IMR-90 (cell line): ENCODE measurements at regions not wholly inside any gene's neighbourhood (a gene's known extent, or its start where the extent isn't known, plus 50 kb on each side); places are given as distances from the start of the nearest gene placed in this dataset.

Experiments used
- ATAC-seq: fragments of 200-7000 bp; cut with Tn5 transposase; 2 replicates; pipeline ENCODE4 v1.9.1; 2020; ENCODE audit warnings: low read depth, mild to moderate bottlenecking, moderate library complexity
- BruUV-seq: library from RNA; stranded (reverse); fragments of 400-500 nt; replicated peaks from 2 replicates; lab custom pipeline; 2021; lab: Mats Ljungman, UMichigan
- CTCF ChIA-PET: fragments of 300-600 bp; formaldehyde crosslinking; extraction: SDS; loops from one replicate; lab custom pipeline; 2021; ENCODE audit warnings: antibody characterized with exemption; lab: Yijun Ruan, JAX
- POLR2A ChIA-PET: fragments of 300-600 bp; sonication (Branson Sonifier 250); formaldehyde crosslinking; loops from one replicate; lab custom pipeline; 2022; ENCODE audit warnings: antibody characterized with exemption; ENCODE audit not compliant: unreplicated experiment; lab: Charles Lee
- DNase-seq: peaks from one replicate; pipeline ENCODE4 v3.0.0; 2013
- H2AFZ ChIP-seq: replicated peaks from 2 replicates; pipeline ENCODE3; 2013; ENCODE audit warnings: low read length, mild to moderate bottlenecking; ENCODE audit not compliant: poor library complexity
- H2AK5ac ChIP-seq: 2 replicates; pipeline ENCODE4 v1.6.1; 2013; ENCODE audit warnings: low read depth, low read length, inconsistent platforms
- H2AK9ac ChIP-seq: replicated peaks from 2 replicates; pipeline ENCODE3; 2013; ENCODE audit warnings: mild to moderate bottlenecking, low read depth, low read length, moderate library complexity; ENCODE audit not compliant: poor library complexity
- H2BK120ac ChIP-seq: 2 replicates; pipeline ENCODE4 v1.6.1; 2013; ENCODE audit warnings: low read depth, low read length, inconsistent platforms
- H2BK15ac ChIP-seq: 3 replicates; pipeline ENCODE4 v1.6.1; 2013; ENCODE audit warnings: low read depth, low read length, inconsistent platforms
- H2BK20ac ChIP-seq: 2 replicates; pipeline ENCODE4 v1.6.1; 2013; ENCODE audit warnings: low read depth, mild to moderate bottlenecking, inconsistent platforms, low read length, moderate library complexity
- H2BK5ac ChIP-seq: 2 replicates; pipeline ENCODE4 v1.6.1; 2013; ENCODE audit warnings: mild to moderate bottlenecking, low read depth, low read length, inconsistent platforms; ENCODE audit not compliant: poor library complexity, severe bottlenecking
- H3K14ac ChIP-seq: replicated peaks from 2 replicates; pipeline ENCODE4 v1.6.1; 2013; ENCODE audit warnings: low read depth, low read length, inconsistent platforms
- H3K18ac ChIP-seq: 2 replicates; pipeline ENCODE4 v1.6.1; 2013; ENCODE audit warnings: low read depth, low read length, control low read depth
- H3K23ac ChIP-seq: 2 replicates; pipeline ENCODE4 v1.6.1; 2013; ENCODE audit warnings: low read depth, low read length, inconsistent platforms
- H3K27ac ChIP-seq: 2 replicates; pipeline ENCODE4 v1.5.1; 2013; ENCODE audit warnings: mild to moderate bottlenecking, control low read depth, low read length; ENCODE audit not compliant: insufficient read depth
- H3K27me3 ChIP-seq: 2 replicates; pipeline ENCODE4 v1.6.1; 2013; ENCODE audit warnings: low read length; ENCODE audit not compliant: control insufficient read depth, insufficient read depth
- H3K36me3 ChIP-seq: 2 replicates; pipeline ENCODE4 v1.6.1; 2013; ENCODE audit warnings: low read length, mixed read lengths; ENCODE audit not compliant: control insufficient read depth, insufficient read depth
- H3K4ac ChIP-seq: 2 replicates; pipeline ENCODE4 v1.6.1; 2013; ENCODE audit warnings: low read depth, low read length, inconsistent platforms
- H3K4me1 ChIP-seq: 2 replicates; pipeline ENCODE4 v1.6.1; 2013; ENCODE audit warnings: low read length, mixed read lengths; ENCODE audit not compliant: control insufficient read depth, insufficient read depth
- H3K4me2 ChIP-seq: 2 replicates; pipeline ENCODE4 v1.6.1; 2013; ENCODE audit warnings: low read depth, mild to moderate bottlenecking, control low read depth, low read length, moderate library complexity
- H3K4me3 ChIP-seq: 2 replicates; pipeline ENCODE4 v1.5.1; 2013; ENCODE audit warnings: low read depth, mild to moderate bottlenecking, control low read depth, low read length, moderate library complexity; ENCODE audit not compliant: insufficient read depth
- H3K56ac ChIP-seq: 2 replicates; pipeline ENCODE4 v1.6.1; 2013; ENCODE audit warnings: low read length, inconsistent platforms; ENCODE audit not compliant: insufficient read depth; ENCODE audit errors: extremely low read depth
- H3K79me1 ChIP-seq, 2 experiments: 2 replicates each; pipeline ENCODE4 v1.6.1; 2013; ENCODE audit warnings: low read length in 2 of 2, inconsistent platforms in 1 of 2, low read depth in 1 of 2
- H3K9ac ChIP-seq: 2 replicates; pipeline ENCODE4 v1.6.1; 2013; ENCODE audit warnings: low read depth, low read length, control low read depth
- H3K9me1 ChIP-seq: 2 replicates; pipeline ENCODE4 v1.6.1; 2013; ENCODE audit warnings: low read length, inconsistent platforms; ENCODE audit not compliant: insufficient read depth
- H3K9me3 ChIP-seq: 2 replicates; pipeline ENCODE4 v1.6.1; 2013; ENCODE audit warnings: low read length; ENCODE audit not compliant: control insufficient read depth, insufficient read depth
- H4K20me1 ChIP-seq: 2 replicates; pipeline ENCODE4 v1.6.1; 2013; ENCODE audit warnings: low read length, inconsistent platforms; ENCODE audit not compliant: insufficient read depth
- H4K5ac ChIP-seq: 2 replicates; pipeline ENCODE4 v1.6.1; 2013; ENCODE audit warnings: mild to moderate bottlenecking, low read depth, low read length, control low read depth
- H4K8ac ChIP-seq, 2 experiments: 2 replicates each; pipeline ENCODE4 v1.6.1; 2013; ENCODE audit warnings: low read depth in 2 of 2, low read length in 2 of 2, control low read depth in 1 of 2, inconsistent platforms in 1 of 2
- H4K91ac ChIP-seq: 2 replicates; pipeline ENCODE4 v1.6.1; 2013; ENCODE audit warnings: low read depth, low read length, inconsistent platforms; ENCODE audit not compliant: insufficient read depth
- BHLHE40 ChIP-seq: fragments of 150-350 bp; IDR thresholded peaks from 2 replicates; pipeline ENCODE4 v1.6.1; 2016; ENCODE audit warnings: mild to moderate bottlenecking, low read depth, low read length
- CEBPB ChIP-seq: IDR thresholded peaks from 2 replicates; pipeline ENCODE4 v1.6.1; 2012; ENCODE audit warnings: low read depth, low read length, improper control_type of control experiment
- CHD1 ChIP-seq: IDR thresholded peaks from 2 replicates; pipeline ENCODE4 v1.6.1; 2012; ENCODE audit warnings: low read depth, low read length, improper control_type of control experiment
- FOS ChIP-seq: fragments of 150-350 bp; IDR thresholded peaks from 2 replicates; pipeline ENCODE4 v1.6.1; 2016; ENCODE audit warnings: low read depth, low read length
- MAFK ChIP-seq: IDR thresholded peaks from 2 replicates; pipeline ENCODE4 v1.6.1; 2012; ENCODE audit warnings: low read depth, low read length, improper control_type of control experiment
- MAZ ChIP-seq: IDR thresholded peaks from 2 replicates; pipeline ENCODE4 v1.6.1; 2012; ENCODE audit warnings: low read depth, mild to moderate bottlenecking, low read length, improper control_type of control experiment, moderate library complexity, borderline replicate concordance
- MXI1 ChIP-seq: IDR thresholded peaks from 2 replicates; pipeline ENCODE4 v1.6.1; 2012; ENCODE audit warnings: low read depth, mild to moderate bottlenecking, low read length, moderate library complexity, borderline replicate concordance
- NFE2L2 ChIP-seq: fragments of 150-350 bp; IDR thresholded peaks from 2 replicates; pipeline ENCODE4 v1.6.1; 2016; ENCODE audit warnings: low read depth, mild to moderate bottlenecking, low read length
- POLR2A ChIP-seq: IDR thresholded peaks from 2 replicates; pipeline ENCODE4 v1.6.1; 2012; ENCODE audit warnings: mild to moderate bottlenecking, low read depth, low read length
- RAD21 ChIP-seq: IDR thresholded peaks from 2 replicates; pipeline ENCODE4 v1.6.1; 2012; ENCODE audit warnings: low read length, improper control_type of control experiment
- RCOR1 ChIP-seq: IDR thresholded peaks from 2 replicates; pipeline ENCODE4 v1.6.1; 2012; ENCODE audit warnings: mild to moderate bottlenecking, low read length, improper control_type of control experiment; ENCODE audit not compliant: insufficient replicate concordance
- RFX5 ChIP-seq: IDR thresholded peaks from 2 replicates; pipeline ENCODE4 v1.8.0; 2012; ENCODE audit warnings: low read depth, mild to moderate bottlenecking, low read length, moderate library complexity
- SMC3 ChIP-seq: fragments of 150-350 bp; IDR thresholded peaks from 2 replicates; pipeline ENCODE4 v1.6.1; 2016; ENCODE audit warnings: low read depth, mild to moderate bottlenecking, antibody characterized with exemption, low read length, moderate library complexity
- USF2 ChIP-seq: fragments of 150-350 bp; IDR thresholded peaks from 2 replicates; pipeline ENCODE4 v1.6.1; 2017; ENCODE audit warnings: mild to moderate bottlenecking, antibody characterized with exemption, low read length, low read depth
- WGBS, 2 experiments: methylation state at CpG; one replicate each; pipeline versions ENCODE4 v1.1.5 to v1.1.7; 2013; ENCODE audit warnings: missing lambda C conversion rate in 2 of 2; ENCODE audit not compliant: insufficient read length in 1 of 2; ENCODE audit errors: extremely low coverage in 2 of 2; 5-methylcytosine and 5-hydroxymethylcytosine counted together
- dilution Hi-C: fragments of 300-500 bp; cut with HindIII; formaldehyde crosslinking; loops from one replicate; pipeline ENCODE4 v1.14.3; 2018; ENCODE audit warnings: low sequenced_read_pairs; ENCODE audit not compliant: unreplicated experiment
- in situ Hi-C: fragments of 300-500 bp; cut with MboI; formaldehyde crosslinking; loops from 3 replicates; pipeline ENCODE4 v1.14.3; 2019; ENCODE audit warnings: low sequenced_read_pairs, inconsistent platforms, mixed read lengths
- intact Hi-C: fragments of 100-400 bp; cut with micrococcal nuclease; formaldehyde crosslinking; loops from 2 replicates; pipeline ENCODE4 v1.10.0; 2022
- TF ChIP-seq, protein P1 (sequence below): fragments of 150-350 bp; IDR thresholded peaks from 2 replicates; pipeline ENCODE4 v1.6.1; 2016; ENCODE audit warnings: low read depth, mild to moderate bottlenecking, low read length, moderate library complexity, borderline replicate concordance
- TF ChIP-seq, protein P2 (sequence below): conservative IDR thresholded peaks from 2 replicates; pipeline ENCODE4 v1.5.1; 2012; ENCODE audit warnings: mild to moderate bottlenecking, low read depth, low read length, improper control_type of control experiment

DNA sequence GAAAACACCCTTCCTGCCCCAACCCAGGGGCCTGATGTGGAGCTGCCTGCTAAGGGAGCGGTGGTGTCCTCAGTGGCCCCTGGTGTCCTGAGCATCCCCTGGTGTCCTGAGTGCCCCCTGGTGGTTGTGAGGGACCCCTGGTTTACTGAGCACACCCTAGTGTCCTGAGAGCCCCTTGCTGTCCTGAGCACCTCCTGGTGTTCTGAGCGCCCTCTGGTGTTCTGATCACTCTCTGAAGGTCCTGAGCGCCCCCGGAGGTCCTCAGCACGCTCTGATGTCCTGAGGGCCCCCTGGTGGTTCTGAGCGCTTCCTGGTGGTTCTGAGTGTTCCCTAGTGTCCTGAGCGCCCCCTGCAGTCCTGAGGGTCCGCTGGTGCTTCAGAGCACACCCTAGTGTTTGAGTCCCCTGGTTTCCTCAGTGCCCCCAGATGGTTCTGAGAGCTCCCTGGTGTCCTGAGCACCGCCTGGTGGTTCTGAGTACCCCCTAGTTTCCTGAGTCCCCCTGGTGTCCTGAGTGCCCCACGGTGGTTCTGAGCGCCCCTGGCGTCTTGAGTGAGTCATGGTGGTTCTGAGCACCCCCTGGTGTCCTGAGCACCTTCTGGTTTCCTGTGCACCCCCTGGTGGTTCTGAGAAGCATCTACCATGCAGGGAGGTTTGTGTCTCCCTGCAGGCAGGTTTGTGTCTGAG, 1004.2 kb downstream of the TMEM121 start:
- Histone ChIP-seq H4K20me1 (no peaks in the 10 kb centered on the region), H2BK15ac (no peak overlapping the region), H3K18ac (no peak overlapping the region), H2BK5ac (no peak overlapping the region), H3K4me1 (no peaks in the 10 kb centered on the region), H3K79me1 (no peaks in the 10 kb centered on the region), H3K9me1 (no peaks in the 10 kb centered on the region), H3K4ac (no peak overlapping the region), H4K5ac (no peak overlapping the region), H4K8ac (no peak overlapping the region), H3K27me3 (no peaks in the 10 kb centered on the region), H2AK5ac (no peak overlapping the region), H3K56ac (no peak overlapping the region), H3K27ac (no peak overlapping the region), H3K36me3 (no peaks in the 10 kb centered on the region), H3K23ac (no peak overlapping the region), H3K4me2 (no peak overlapping the region), H3K9ac (no peak overlapping the region), H3K4me3 (no peak overlapping the region), H4K91ac (no peak overlapping the region), H2BK20ac (no peak overlapping the region), H3K9me3 (peaks cover 24% of the 10 kb centered on the region), H3K14ac (no peak overlapping the region), H2AFZ (no peak overlapping the region), H2BK120ac (no peak overlapping the region), H2AK9ac (no peak overlapping the region)
- in situ Hi-C loops (no loop called here), intact Hi-C loops (no loop called here), dilution Hi-C loops (no loop called here)
- no peak for ATAC-seq
- DNase-seq = no peak
- ChIA-PET POLR2A (no interaction called here), CTCF (no interaction called here)
- 51% methylated on average over 6 of the region's 12 CpGs; no CpG with 5 or more reads in 1 of the 2 experiments for WGBS, 2 experiments
- BruUV-seq = no TSS peak
- TF ChIP-seq RCOR1 (no peak), MAZ (no peak), CEBPB (no peak), CHD1 (no peak), BHLHE40 (no peak), RFX5 (no peak), SMC3 (no peak), USF2 (no peak), POLR2A (no peak), NFE2L2 (no peak), FOS (no peak), RAD21 (no peak), MXI1 (no peak), MAFK (no peak)
- TF ChIP-seq, protein P1, sequence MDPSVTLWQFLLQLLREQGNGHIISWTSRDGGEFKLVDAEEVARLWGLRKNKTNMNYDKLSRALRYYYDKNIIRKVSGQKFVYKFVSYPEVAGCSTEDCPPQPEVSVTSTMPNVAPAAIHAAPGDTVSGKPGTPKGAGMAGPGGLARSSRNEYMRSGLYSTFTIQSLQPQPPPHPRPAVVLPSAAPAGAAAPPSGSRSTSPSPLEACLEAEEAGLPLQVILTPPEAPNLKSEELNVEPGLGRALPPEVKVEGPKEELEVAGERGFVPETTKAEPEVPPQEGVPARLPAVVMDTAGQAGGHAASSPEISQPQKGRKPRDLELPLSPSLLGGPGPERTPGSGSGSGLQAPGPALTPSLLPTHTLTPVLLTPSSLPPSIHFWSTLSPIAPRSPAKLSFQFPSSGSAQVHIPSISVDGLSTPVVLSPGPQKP = no peak
- TF ChIP-seq, protein P2, sequence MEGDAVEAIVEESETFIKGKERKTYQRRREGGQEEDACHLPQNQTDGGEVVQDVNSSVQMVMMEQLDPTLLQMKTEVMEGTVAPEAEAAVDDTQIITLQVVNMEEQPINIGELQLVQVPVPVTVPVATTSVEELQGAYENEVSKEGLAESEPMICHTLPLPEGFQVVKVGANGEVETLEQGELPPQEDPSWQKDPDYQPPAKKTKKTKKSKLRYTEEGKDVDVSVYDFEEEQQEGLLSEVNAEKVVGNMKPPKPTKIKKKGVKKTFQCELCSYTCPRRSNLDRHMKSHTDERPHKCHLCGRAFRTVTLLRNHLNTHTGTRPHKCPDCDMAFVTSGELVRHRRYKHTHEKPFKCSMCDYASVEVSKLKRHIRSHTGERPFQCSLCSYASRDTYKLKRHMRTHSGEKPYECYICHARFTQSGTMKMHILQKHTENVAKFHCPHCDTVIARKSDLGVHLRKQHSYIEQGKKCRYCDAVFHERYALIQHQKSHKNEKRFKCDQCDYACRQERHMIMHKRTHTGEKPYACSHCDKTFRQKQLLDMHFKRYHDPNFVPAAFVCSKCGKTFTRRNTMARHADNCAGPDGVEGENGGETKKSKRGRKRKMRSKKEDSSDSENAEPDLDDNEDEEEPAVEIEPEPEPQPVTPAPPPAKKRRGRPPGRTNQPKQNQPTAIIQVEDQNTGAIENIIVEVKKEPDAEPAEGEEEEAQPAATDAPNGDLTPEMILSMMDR = no peak
